Heart left ventricle (tissue), 13 donors: ENCODE measurements at regions not wholly inside any gene's neighbourhood (a gene's known extent, or its start where the extent isn't known, plus 50 kb on each side); places are given as distances from the start of the nearest gene placed in this dataset.

Experiments
- POLR2A ChIP-seq, 2 donors: fragments of 450-650 bp; IDR thresholded peaks; one replicate each; pipeline ENCODE4 v1.6.1; 2017; ENCODE audit warnings: antibody characterized with exemption in 2 of 2, mild to moderate bottlenecking in 2 of 2, moderate library complexity in 2 of 2
- TF ChIP-seq, protein P1 (sequence below), 12 donors: fragments of 200-600 bp; sonication (generic) in 4 of 12; IDR thresholded peaks; one replicate each; pipeline versions ENCODE4 v1.5.0 to v1.8.0; 2018 to 2022; ENCODE audit warnings: antibody characterized with exemption in 12 of 12, mild to moderate bottlenecking in 5 of 12
- donor health status: ischemic (EF 13 %, LVEDD 7.1; RV severe dilation, severe dysfunction).
- donor health status: DM: no; HTN: yes; CAD: no.
- donor health status: DM: no; HTN: no; CAD: no.
- donor health status: ischemic (EF 25% LVEDD 6.9; RV normal size, moderate dysfunction).
- donor health status: ischemic (EF 25% LVEDD 5.7; RV mildly dilated, moderate dysfunction).
- donor health status: ischemic (EF 35%, LVEDD 5.7; RV mildly dilated, moderate dysfunction).
- donor health status: nonischemic (EF 11% LVEDD 7.7; RV severe dilation, severe dysfunction).
- donor health status: DM: yes; HTN: yes; CAD: no.
- donor health status: PGD.
- donor health status: ischemic (EF 29% LVEDD 5.4; RV normal size, mild dysfunction).
- donor health status: nonischemic (EF 23%, LVEDD 6.1; RV moderate dilation, normal function).

DNA sequence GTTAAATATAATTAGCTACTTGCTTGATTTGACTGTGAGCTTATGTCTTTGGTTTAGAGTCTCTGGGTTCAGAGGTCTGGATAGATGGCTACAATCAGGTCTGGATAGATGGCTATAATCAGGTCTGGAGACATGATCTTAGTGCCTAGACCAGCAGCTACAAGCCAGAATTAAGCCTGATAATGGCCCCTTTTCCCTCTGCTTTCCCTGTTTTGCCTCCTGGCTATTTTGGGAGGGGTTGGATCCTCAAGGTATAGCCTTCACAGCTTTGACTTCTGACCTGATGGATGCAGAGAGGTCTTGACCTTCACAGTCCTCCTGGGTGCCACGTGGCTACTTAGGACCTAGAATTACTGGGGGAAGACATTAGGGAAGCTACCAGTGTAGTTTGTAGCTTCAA, 877.7 kb downstream of the GALC start:
- TF ChIP-seq, protein P1, sequence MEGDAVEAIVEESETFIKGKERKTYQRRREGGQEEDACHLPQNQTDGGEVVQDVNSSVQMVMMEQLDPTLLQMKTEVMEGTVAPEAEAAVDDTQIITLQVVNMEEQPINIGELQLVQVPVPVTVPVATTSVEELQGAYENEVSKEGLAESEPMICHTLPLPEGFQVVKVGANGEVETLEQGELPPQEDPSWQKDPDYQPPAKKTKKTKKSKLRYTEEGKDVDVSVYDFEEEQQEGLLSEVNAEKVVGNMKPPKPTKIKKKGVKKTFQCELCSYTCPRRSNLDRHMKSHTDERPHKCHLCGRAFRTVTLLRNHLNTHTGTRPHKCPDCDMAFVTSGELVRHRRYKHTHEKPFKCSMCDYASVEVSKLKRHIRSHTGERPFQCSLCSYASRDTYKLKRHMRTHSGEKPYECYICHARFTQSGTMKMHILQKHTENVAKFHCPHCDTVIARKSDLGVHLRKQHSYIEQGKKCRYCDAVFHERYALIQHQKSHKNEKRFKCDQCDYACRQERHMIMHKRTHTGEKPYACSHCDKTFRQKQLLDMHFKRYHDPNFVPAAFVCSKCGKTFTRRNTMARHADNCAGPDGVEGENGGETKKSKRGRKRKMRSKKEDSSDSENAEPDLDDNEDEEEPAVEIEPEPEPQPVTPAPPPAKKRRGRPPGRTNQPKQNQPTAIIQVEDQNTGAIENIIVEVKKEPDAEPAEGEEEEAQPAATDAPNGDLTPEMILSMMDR (IDR thresholded peaks at IDR 0.05): no peak
- no peak for TF ChIP-seq POLR2A (IDR thresholded peaks at IDR 0.05)
